ENCODE measurements at regions not wholly inside any gene's neighbourhood (a gene's known extent, or its start where the extent isn't known, plus 50 kb on each side); places are given as distances from the start of the nearest gene placed in this dataset.

DNA sequence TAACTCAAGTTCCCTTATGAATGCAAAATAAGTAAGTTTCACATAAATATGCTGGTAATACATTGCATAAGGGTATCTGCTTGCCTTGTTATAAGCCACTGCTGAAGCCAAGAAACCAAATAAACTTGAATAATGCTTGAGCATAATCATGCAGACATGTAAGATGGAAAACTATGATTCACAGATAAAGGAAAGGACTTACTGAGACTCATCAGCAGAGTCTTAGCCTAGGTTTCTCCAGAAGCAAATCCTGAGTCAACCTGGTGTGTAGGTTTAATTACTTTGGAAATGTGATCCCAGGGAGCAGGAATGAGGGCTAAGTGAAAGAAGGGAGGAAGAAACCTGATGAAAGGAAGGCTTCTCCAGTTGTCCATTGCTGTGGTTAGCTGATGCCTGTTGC lies 107.7 kb upstream of the BTG1 start:
- no peak for TF ChIP-seq POLR2AphosphoS5 (IDR thresholded peaks at IDR 0.05; ENCODE audit: low read depth, low read length)
- TF ChIP-seq, protein P1, sequence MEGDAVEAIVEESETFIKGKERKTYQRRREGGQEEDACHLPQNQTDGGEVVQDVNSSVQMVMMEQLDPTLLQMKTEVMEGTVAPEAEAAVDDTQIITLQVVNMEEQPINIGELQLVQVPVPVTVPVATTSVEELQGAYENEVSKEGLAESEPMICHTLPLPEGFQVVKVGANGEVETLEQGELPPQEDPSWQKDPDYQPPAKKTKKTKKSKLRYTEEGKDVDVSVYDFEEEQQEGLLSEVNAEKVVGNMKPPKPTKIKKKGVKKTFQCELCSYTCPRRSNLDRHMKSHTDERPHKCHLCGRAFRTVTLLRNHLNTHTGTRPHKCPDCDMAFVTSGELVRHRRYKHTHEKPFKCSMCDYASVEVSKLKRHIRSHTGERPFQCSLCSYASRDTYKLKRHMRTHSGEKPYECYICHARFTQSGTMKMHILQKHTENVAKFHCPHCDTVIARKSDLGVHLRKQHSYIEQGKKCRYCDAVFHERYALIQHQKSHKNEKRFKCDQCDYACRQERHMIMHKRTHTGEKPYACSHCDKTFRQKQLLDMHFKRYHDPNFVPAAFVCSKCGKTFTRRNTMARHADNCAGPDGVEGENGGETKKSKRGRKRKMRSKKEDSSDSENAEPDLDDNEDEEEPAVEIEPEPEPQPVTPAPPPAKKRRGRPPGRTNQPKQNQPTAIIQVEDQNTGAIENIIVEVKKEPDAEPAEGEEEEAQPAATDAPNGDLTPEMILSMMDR (IDR thresholded peaks at IDR 0.05), result no peak
- no peak for TF ChIP-seq TCF7L2 (IDR thresholded peaks at IDR 0.05; ENCODE audit: low read depth, low read length)
